Epithelial cell of esophagus (primary cell): ENCODE measurements at regions not wholly inside any gene's neighbourhood (a gene's known extent, or its start where the extent isn't known, plus 50 kb on each side); places are given as distances from the start of the nearest gene placed in this dataset.

Experiments used
- DNase-seq: peaks from one replicate; pipeline ENCODE4 v3.0.0; 2010; ENCODE audit warnings: low read depth
- H3K4me3 ChIP-seq: 2 replicates; pipeline ENCODE4 v1.5.1; 2011; ENCODE audit warnings: mild to moderate bottlenecking, low read length, control low read depth
- TF ChIP-seq, protein P1 (sequence below): IDR thresholded peaks from 2 replicates; pipeline ENCODE4 v1.5.1; 2011; ENCODE audit warnings: low read depth, mild to moderate bottlenecking, low read length, control low read depth, inconsistent platforms; ENCODE audit not compliant: insufficient read depth; ENCODE audit errors: missing control alignments

DNA sequence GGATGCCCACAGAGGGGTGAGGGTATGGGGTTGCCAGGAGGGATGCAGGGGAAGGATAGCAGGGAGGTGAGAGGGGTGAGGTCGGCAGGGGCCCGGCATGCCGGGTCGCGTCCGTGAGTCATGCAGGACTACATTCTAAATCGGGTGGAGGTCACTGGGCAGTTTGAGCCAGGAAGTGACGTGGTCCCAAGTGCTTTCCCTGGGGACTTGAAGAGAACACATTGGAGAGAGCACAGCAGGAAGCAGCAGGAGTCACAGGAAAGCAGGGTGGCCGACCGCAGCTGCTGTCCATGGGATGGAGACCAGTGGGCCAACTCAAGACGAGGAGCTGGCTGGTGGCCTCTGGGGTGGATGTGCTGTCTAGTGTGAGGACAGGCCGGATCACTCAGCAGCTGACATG is 92.0 kb upstream of the WASF3 start:
- H3K4me3 ChIP-seq, result no peak overlapping the region
- DNase-seq, result no peak
- TF ChIP-seq, protein P1, sequence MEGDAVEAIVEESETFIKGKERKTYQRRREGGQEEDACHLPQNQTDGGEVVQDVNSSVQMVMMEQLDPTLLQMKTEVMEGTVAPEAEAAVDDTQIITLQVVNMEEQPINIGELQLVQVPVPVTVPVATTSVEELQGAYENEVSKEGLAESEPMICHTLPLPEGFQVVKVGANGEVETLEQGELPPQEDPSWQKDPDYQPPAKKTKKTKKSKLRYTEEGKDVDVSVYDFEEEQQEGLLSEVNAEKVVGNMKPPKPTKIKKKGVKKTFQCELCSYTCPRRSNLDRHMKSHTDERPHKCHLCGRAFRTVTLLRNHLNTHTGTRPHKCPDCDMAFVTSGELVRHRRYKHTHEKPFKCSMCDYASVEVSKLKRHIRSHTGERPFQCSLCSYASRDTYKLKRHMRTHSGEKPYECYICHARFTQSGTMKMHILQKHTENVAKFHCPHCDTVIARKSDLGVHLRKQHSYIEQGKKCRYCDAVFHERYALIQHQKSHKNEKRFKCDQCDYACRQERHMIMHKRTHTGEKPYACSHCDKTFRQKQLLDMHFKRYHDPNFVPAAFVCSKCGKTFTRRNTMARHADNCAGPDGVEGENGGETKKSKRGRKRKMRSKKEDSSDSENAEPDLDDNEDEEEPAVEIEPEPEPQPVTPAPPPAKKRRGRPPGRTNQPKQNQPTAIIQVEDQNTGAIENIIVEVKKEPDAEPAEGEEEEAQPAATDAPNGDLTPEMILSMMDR, result no peak

GRCh38 chr13:26465954-26466353 is 91.5 kb upstream of the WASF3 start:
- DNase-seq, result no peak
- no peak overlapping the region for H3K4me3 ChIP-seq
- TF ChIP-seq, protein P1, result no peak

GRCh38 chr13:26468265-26468801 is 89.2 kb upstream of the WASF3 start:
- DNase-seq, result no peak
- TF ChIP-seq, protein P1, result no peak
- H3K4me3 ChIP-seq, result no peak overlapping the region

DNA sequence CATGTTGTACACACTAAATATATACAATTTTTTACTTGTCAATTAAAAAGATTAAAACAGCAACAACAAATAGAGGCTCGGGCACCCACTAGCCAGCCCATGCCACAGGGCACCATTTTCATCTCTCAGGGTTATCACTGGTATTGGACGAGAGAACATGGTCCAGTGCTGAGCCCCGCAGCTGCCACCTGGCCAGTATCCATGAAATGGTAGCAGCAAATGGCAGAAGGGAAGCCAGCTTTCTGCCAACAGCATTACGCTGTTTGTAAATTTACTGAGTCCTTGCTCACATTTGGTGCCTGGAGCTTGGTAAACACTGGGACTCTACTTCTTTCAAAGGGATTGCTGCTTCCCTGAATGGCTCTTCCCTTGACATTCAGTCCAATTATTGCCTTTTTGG is 87.9 kb upstream of the WASF3 start:
- no peak overlapping the region for H3K4me3 ChIP-seq
- no peak for DNase-seq
- TF ChIP-seq, protein P1, result no peak

- TF ChIP-seq, protein P1, result no peak
- no peak for DNase-seq
Measured at GRCh38 chr13:26471807-26472206, 85.7 kb upstream of the WASF3 start.

GRCh38 chr13:26473571-26474230 is 83.8 kb upstream of the WASF3 start:
- no peak for DNase-seq
- H3K4me3 ChIP-seq, result no peak overlapping the region
- TF ChIP-seq, protein P1, result no peak

More at GRCh38 chr13:26471807-26472206, 85.7 kb upstream of the WASF3 start:
- H3K4me3 ChIP-seq, result no peak overlapping the region

DNA sequence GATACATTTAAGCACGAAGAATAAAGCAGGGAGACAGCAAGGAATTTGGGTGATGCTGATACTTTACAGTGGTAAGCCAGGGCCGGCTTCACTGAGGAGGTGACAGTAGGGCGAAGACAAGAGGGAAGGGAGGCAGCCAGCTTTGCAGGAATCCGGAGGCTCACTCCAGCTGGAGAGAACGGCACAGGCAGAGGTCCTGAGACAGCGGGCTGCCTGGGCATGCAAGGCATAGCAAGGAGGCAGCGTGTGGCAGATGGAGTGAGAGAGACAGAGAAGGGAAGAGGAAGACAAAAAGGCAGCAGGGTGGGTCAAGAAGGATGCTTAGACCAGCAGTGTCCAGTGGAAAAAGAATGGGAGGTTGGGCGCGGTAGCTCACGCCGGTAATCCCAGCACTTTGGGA is 83.2 kb upstream of the WASF3 start:
- no peak overlapping the region for H3K4me3 ChIP-seq
- TF ChIP-seq, protein P1, result no peak
- DNase-seq, result no peak
